Neural crest cell (in vitro differentiated cells): ENCODE measurements at regions not wholly inside any gene's neighbourhood (a gene's known extent, or its start where the extent isn't known, plus 50 kb on each side); places are given as distances from the start of the nearest gene placed in this dataset.

ENCODE experiments used
- DNase-seq: peaks from one replicate; pipeline ENCODE4 v3.0.0; 2021; ENCODE audit warnings: low read depth, mixed read lengths, low spot score
- H3K27ac Mint-ChIP-seq: one replicate; pipeline ENCODE4 v1.8.0; 2021; ENCODE audit warnings: mild to moderate bottlenecking, mixed read lengths; ENCODE audit not compliant: unreplicated experiment
- H3K27me3 Mint-ChIP-seq: 2 replicates; pipeline ENCODE4 v1.8.0; 2021; ENCODE audit warnings: low read depth, mild to moderate bottlenecking, mixed read lengths
- H3K36me3 Mint-ChIP-seq: 2 replicates; pipeline ENCODE4 v1.8.0; 2021; ENCODE audit warnings: low read depth, mild to moderate bottlenecking, mixed read lengths
- H3K4me1 Mint-ChIP-seq: 2 replicates; pipeline ENCODE4 v1.8.0; 2021; ENCODE audit warnings: mixed read lengths
- H3K4me3 Mint-ChIP-seq: one replicate; pipeline ENCODE4 v1.8.0; 2021; ENCODE audit warnings: mild to moderate bottlenecking, mixed read lengths
- H3K9me3 Mint-ChIP-seq: 2 replicates; pipeline ENCODE4 v1.8.0; 2021; ENCODE audit warnings: mixed read lengths
- CTCF ChIP-seq: fragments of 200-600 bp; sonication (generic); conservative IDR thresholded peaks from 2 replicates; pipeline ENCODE4 v1.5.0; 2021; ENCODE audit warnings: antibody characterized with exemption, mild to moderate bottlenecking

GRCh38 chr5:30401479-30402058 is 791.9 kb upstream of the CDH6 start:
- H3K4me1 Mint-ChIP-seq, result peaks cover 14% of the 10 kb centered on the region
- no peaks in the 10 kb centered on the region for H3K9me3 Mint-ChIP-seq
- TF ChIP-seq CTCF, result peak; percentile 76
- no peak overlapping the region for H3K4me3 Mint-ChIP-seq
- H3K36me3 Mint-ChIP-seq, result no peaks in the 10 kb centered on the region
- no peak overlapping the region for H3K27ac Mint-ChIP-seq
- DNase-seq, result peak; percentile 59
- H3K27me3 Mint-ChIP-seq, result no peaks in the 10 kb centered on the region

GRCh38 chr5:30398423-30398822 is 795.1 kb upstream of the CDH6 start:
- no peak overlapping the region for H3K27ac Mint-ChIP-seq
- peaks cover 14% of the 10 kb centered on the region for H3K4me1 Mint-ChIP-seq
- no peaks in the 10 kb centered on the region for H3K27me3 Mint-ChIP-seq
- no peak overlapping the region for H3K4me3 Mint-ChIP-seq
- TF ChIP-seq CTCF, result no peak
- DNase-seq, result no peak
- no peaks in the 10 kb centered on the region for H3K36me3 Mint-ChIP-seq
- H3K9me3 Mint-ChIP-seq, result peaks cover 3% of the 10 kb centered on the region

GRCh38 chr5:30392897-30393296 is 800.6 kb upstream of the CDH6 start:
- H3K27ac Mint-ChIP-seq, result no peak overlapping the region
- H3K4me3 Mint-ChIP-seq, result no peak overlapping the region
- peaks cover 17% of the 10 kb centered on the region for H3K4me1 Mint-ChIP-seq
- peaks cover 6% of the 10 kb centered on the region for H3K9me3 Mint-ChIP-seq
- H3K36me3 Mint-ChIP-seq, result peaks cover 4% of the 10 kb centered on the region
- no peak for DNase-seq
- TF ChIP-seq CTCF, result no peak
- no peaks in the 10 kb centered on the region for H3K27me3 Mint-ChIP-seq

- TF ChIP-seq CTCF, result no peak
- Mint-ChIP-seq H3K4me1 (peaks cover 32% of the 10 kb centered on the region), H3K27ac (no peak overlapping the region)
Observed at GRCh38 chr5:30390095-30390494, 803.4 kb upstream of the CDH6 start.

GRCh38 chr5:30387974-30388632 is 805.4 kb upstream of the CDH6 start:
- DNase-seq, result no peak
- Mint-ChIP-seq H3K9me3 (peaks cover 7% of the 10 kb centered on the region), H3K4me1 (peaks cover 32% of the 10 kb centered on the region), H3K36me3 (peaks cover 4% of the 10 kb centered on the region), H3K4me3 (peak overlapping the region; percentile 56), H3K27me3 (no peaks in the 10 kb centered on the region), H3K27ac (no peak overlapping the region)
- TF ChIP-seq CTCF, result no peak

More at GRCh38 chr5:30390095-30390494, 803.4 kb upstream of the CDH6 start:
- Mint-ChIP-seq H3K27me3 (no peaks in the 10 kb centered on the region), H3K4me3 (no peak overlapping the region), H3K9me3 (peaks cover 7% of the 10 kb centered on the region), H3K36me3 (peaks cover 4% of the 10 kb centered on the region)
- no peak for DNase-seq
